ENCODE measurements at regions not wholly inside any gene's neighbourhood (a gene's known extent, or its start where the extent isn't known, plus 50 kb on each side); places are given as distances from the start of the nearest gene placed in this dataset.

DNA sequence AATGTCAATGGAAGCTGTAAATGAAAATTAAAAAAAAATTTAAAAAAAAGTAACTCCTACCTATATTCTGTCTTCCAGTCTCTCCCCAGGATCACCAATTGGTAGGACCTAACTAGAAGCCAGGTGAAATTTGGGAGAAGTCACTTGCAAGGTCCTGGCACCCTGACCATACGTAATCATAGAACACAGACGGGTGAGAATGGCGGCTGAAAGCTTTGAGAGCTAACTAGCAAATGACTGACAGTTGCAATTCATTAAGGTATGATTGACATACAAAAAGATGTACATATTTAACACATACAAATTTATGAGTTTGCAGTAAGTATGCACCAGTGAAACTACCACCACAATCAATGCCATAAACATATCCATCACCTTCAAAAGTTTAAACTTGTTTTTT is 372.7 kb upstream of the PSMD7 start:
- no peak overlapping the region for H3K4me3 ChIP-seq
- in situ Hi-C loops (cut with MboI; ENCODE audit: low pct_ligation_motif_present in 1 of 4, low pct_unique_long_range_greater_than_20kb in 1 of 4, low sequenced_read_pairs in 3 of 4) = no loop called here
- no peak for DNase-seq
- no peaks in the 10 kb centered on the region for H3K36me3 ChIP-seq
- intact Hi-C loops (cut with DNase I; ENCODE audit: low total_unique reads) = no loop called here
- H3K4me1 ChIP-seq = no peaks in the 10 kb centered on the region
- TF ChIP-seq, protein P1, sequence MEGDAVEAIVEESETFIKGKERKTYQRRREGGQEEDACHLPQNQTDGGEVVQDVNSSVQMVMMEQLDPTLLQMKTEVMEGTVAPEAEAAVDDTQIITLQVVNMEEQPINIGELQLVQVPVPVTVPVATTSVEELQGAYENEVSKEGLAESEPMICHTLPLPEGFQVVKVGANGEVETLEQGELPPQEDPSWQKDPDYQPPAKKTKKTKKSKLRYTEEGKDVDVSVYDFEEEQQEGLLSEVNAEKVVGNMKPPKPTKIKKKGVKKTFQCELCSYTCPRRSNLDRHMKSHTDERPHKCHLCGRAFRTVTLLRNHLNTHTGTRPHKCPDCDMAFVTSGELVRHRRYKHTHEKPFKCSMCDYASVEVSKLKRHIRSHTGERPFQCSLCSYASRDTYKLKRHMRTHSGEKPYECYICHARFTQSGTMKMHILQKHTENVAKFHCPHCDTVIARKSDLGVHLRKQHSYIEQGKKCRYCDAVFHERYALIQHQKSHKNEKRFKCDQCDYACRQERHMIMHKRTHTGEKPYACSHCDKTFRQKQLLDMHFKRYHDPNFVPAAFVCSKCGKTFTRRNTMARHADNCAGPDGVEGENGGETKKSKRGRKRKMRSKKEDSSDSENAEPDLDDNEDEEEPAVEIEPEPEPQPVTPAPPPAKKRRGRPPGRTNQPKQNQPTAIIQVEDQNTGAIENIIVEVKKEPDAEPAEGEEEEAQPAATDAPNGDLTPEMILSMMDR (IDR thresholded peaks at IDR 0.05) = no peak
- no peak for TF ChIP-seq POLR2AphosphoS5 (IDR thresholded peaks at IDR 0.05)
- no peak for TF ChIP-seq EP300 (IDR thresholded peaks at IDR 0.05; ENCODE audit: low read depth)
- no peak for TF ChIP-seq POLR2A (IDR thresholded peaks at IDR 0.05)
- WGBS, 2 donors (ENCODE audit: low coverage in 1 of 2) = 67 to 92% methylated on average over 1 to 3 of the region's 3 CpGs
- H3K9me3 ChIP-seq = no peaks in the 10 kb centered on the region
- no peak overlapping the region for H3K27ac ChIP-seq
- no peaks in the 10 kb centered on the region for H3K27me3 ChIP-seq

DNA sequence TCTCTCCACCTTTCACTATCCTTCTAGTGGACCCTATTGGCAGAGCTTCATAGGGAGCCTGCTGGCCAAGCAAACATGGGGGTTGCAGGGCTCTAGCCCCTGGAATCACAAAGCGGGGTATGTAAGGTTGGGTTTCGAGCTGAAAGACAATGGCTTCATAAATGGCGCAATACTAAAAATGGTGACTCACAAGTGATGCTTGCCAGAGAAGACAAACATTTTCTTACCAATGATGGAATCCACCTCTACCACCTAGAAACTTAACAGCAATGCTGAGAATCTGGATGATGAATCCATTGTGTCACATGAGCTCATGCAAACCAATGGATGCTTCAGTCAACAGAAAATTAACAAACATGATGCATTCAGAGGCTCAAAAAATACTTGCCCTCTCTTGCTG is 375.3 kb upstream of the PSMD7 start:
- in situ Hi-C loops (cut with MboI; ENCODE audit: low pct_ligation_motif_present in 1 of 4, low pct_unique_long_range_greater_than_20kb in 1 of 4, low sequenced_read_pairs in 3 of 4) = no loop called here
- no peaks in the 10 kb centered on the region for H3K27me3 ChIP-seq
- no peak for DNase-seq
- TF ChIP-seq EP300 (IDR thresholded peaks at IDR 0.05; ENCODE audit: low read depth) (no peak), POLR2AphosphoS5 (IDR thresholded peaks at IDR 0.05) (no peak), POLR2A (IDR thresholded peaks at IDR 0.05) (no peak)
- TF ChIP-seq, protein P1 (IDR thresholded peaks at IDR 0.05) = no peak
- intact Hi-C loops (cut with DNase I; ENCODE audit: low total_unique reads) = no loop called here
- H3K9me3 ChIP-seq = no peaks in the 10 kb centered on the region
- no peaks in the 10 kb centered on the region for H3K4me1 ChIP-seq
- H3K36me3 ChIP-seq = no peaks in the 10 kb centered on the region
- no peak overlapping the region for H3K27ac ChIP-seq
- H3K4me3 ChIP-seq = no peak overlapping the region
- WGBS, 2 donors (ENCODE audit: low coverage in 1 of 2) = 91% methylated on average over 3 of the region's 3 CpGs; no CpG with 5 or more reads in 1 of the 2 donors

DNA sequence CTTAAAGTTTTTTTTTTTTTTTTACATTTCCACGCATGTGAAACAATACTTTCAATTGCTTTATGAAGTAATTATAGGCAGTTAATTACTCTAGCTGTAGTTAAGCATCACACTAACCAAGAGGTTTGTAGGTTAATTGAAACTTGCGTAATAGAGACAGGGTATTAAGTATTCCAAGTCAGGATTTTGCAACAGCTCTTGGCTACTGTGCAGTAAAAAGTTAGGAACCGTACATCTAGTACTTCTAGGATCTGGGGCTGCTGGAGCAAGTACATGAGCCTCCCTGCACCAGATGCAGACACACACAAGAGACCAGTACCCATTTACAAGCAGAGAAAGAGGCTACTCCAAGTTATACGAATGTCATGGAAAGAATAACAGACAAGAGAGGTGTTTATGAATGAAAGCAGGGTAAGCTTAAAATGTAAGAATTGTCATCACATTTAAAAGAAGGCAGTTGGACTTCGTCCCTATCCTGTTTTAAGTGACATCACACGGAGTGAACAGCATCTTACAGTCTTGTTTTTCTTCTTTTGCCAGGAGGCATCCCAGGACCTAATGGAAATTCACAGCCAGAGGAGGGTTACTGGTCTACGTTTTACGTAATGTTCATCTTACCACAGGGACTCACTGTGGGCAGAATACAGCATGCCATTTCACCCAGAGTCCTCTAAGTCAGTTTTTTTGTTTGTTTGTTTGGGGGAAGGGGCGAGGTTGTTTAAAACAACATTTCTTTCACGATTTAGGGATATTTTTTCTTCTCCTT is 379.6 kb upstream of the PSMD7 start:
- TF ChIP-seq POLR2A (IDR thresholded peaks at IDR 0.05) (no peak), EP300 (IDR thresholded peaks at IDR 0.05; ENCODE audit: low read depth) (no peak), POLR2AphosphoS5 (IDR thresholded peaks at IDR 0.05) (no peak)
- TF ChIP-seq, protein P1 (IDR thresholded peaks at IDR 0.05) = no peak
- no peaks in the 10 kb centered on the region for H3K4me1 ChIP-seq
- no peak overlapping the region for H3K4me3 ChIP-seq
- intact Hi-C loops (cut with DNase I; ENCODE audit: low total_unique reads) (no loop called here), in situ Hi-C loops (cut with MboI; ENCODE audit: low pct_ligation_motif_present in 1 of 4, low pct_unique_long_range_greater_than_20kb in 1 of 4, low sequenced_read_pairs in 3 of 4) (no loop called here)
- 40 to 53% methylated on average over 10 of the region's 10 CpGs for WGBS, 2 donors (ENCODE audit: low coverage in 1 of 2)
- no peaks in the 10 kb centered on the region for H3K36me3 ChIP-seq
- H3K9me3 ChIP-seq = no peaks in the 10 kb centered on the region
- no peaks in the 10 kb centered on the region for H3K27me3 ChIP-seq
- DNase-seq = no peak
- peak overlapping the region in 1 of 4 donors; percentile 4 for H3K27ac ChIP-seq

DNA sequence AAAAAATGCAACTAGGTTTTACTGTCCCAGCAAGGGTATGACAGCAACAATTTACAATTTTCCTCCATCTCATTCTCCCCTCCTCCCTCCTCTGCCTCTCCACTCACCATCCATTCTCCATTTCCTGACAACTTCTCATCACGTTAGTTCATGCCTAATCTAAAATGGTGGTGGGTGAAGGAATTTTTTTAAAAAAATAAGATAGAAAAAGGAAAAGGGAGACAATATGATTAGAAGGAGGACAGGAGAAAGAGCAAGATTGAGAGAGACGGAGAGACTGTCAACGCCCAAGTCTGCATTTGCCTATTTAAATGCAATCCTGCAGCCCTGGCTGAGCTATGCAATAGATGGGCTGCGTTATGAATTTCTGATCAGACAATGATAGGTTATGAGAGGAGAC is 380.7 kb upstream of the PSMD7 start:
- no peak overlapping the region for H3K4me3 ChIP-seq
- no peaks in the 10 kb centered on the region for H3K36me3 ChIP-seq
- H3K27ac ChIP-seq = no peak overlapping the region
- TF ChIP-seq POLR2AphosphoS5 (IDR thresholded peaks at IDR 0.05) (no peak), EP300 (IDR thresholded peaks at IDR 0.05; ENCODE audit: low read depth) (no peak), POLR2A (IDR thresholded peaks at IDR 0.05) (no peak)
- TF ChIP-seq, protein P1 (IDR thresholded peaks at IDR 0.05) = no peak
- H3K27me3 ChIP-seq = no peaks in the 10 kb centered on the region
- no peaks in the 10 kb centered on the region for H3K4me1 ChIP-seq
- in situ Hi-C loops (cut with MboI; ENCODE audit: low pct_ligation_motif_present in 1 of 4, low pct_unique_long_range_greater_than_20kb in 1 of 4, low sequenced_read_pairs in 3 of 4) = no loop called here
- WGBS, 2 donors (ENCODE audit: low coverage in 1 of 2) = 27 to 70% methylated on average over 1 to 4 of the region's 4 CpGs
- H3K9me3 ChIP-seq = no peaks in the 10 kb centered on the region
- intact Hi-C loops (cut with DNase I; ENCODE audit: low total_unique reads) = no loop called here
- no peak for DNase-seq
